ENCODE measurements at regions not wholly inside any gene's neighbourhood (a gene's known extent, or its start where the extent isn't known, plus 50 kb on each side); places are given as distances from the start of the nearest gene placed in this dataset.
"Not testable (repeated sequence)": the region's sequence is repeated elsewhere in the genome, so short reads cannot be mapped to it uniquely, and the experiment has no call there.

- DNase-seq (ENCODE audit: low read depth in 4 of 4, low spot score in 2 of 4): no peak
Measured at GRCh38 chr18:25592804-25593360, 240.9 kb upstream of the ZNF521 start.

- DNase-seq (ENCODE audit: low read depth in 4 of 4, low spot score in 2 of 4): no peak
Measured at GRCh38 chr18:25590456-25590855, 238.5 kb upstream of the ZNF521 start.

- no peak for DNase-seq (ENCODE audit: low read depth in 4 of 4, low spot score in 2 of 4)
Measured at GRCh38 chr18:25587545-25587944, 235.6 kb upstream of the ZNF521 start.

- DNase-seq (ENCODE audit: low read depth in 4 of 4, low spot score in 2 of 4): no peak
Measured at GRCh38 chr18:25568986-25569385, 217.0 kb upstream of the ZNF521 start.

- DNase-seq (ENCODE audit: low read depth in 4 of 4, low spot score in 2 of 4): no peak
Measured at GRCh38 chr18:25563816-25564683, 212.1 kb upstream of the ZNF521 start.

GRCh38 chr18:25563346-25563745 lies 211.4 kb upstream of the ZNF521 start:
- no peak for DNase-seq (ENCODE audit: low read depth in 4 of 4, low spot score in 2 of 4)

- no peak for DNase-seq (ENCODE audit: low read depth in 4 of 4, low spot score in 2 of 4)
Measured at GRCh38 chr18:25561918-25562317, 210.0 kb upstream of the ZNF521 start.

- DNase-seq (ENCODE audit: low read depth in 4 of 4, low spot score in 2 of 4): no peak
Measured at GRCh38 chr18:25560369-25560768, 208.4 kb upstream of the ZNF521 start.

- no peak for DNase-seq (ENCODE audit: low read depth in 4 of 4, low spot score in 2 of 4)
Measured at GRCh38 chr18:25557011-25557410, 205.0 kb upstream of the ZNF521 start.

- no peak for DNase-seq (ENCODE audit: low read depth in 4 of 4, low spot score in 2 of 4)
Measured at GRCh38 chr18:25553631-25554263, 201.8 kb upstream of the ZNF521 start.

- no peak for DNase-seq (ENCODE audit: low read depth in 4 of 4, low spot score in 2 of 4)
Measured at GRCh38 chr18:25544546-25545287, 192.8 kb upstream of the ZNF521 start.

GRCh38 chr18:25538175-25538922 lies 186.4 kb upstream of the ZNF521 start:
- no peak for DNase-seq (ENCODE audit: low read depth in 4 of 4, low spot score in 2 of 4)

GRCh38 chr18:25535495-25535894 lies 183.5 kb upstream of the ZNF521 start:
- no peak for DNase-seq (ENCODE audit: low read depth in 4 of 4, low spot score in 2 of 4)

GRCh38 chr18:25534401-25534800 lies 182.4 kb upstream of the ZNF521 start:
- no peak for DNase-seq (ENCODE audit: low read depth in 4 of 4, low spot score in 2 of 4)

- DNase-seq (ENCODE audit: low read depth in 4 of 4, low spot score in 2 of 4): no peak
Measured at GRCh38 chr18:25533218-25533617, 181.3 kb upstream of the ZNF521 start.

- no peak for DNase-seq (ENCODE audit: low read depth in 4 of 4, low spot score in 2 of 4)
Measured at GRCh38 chr18:25531207-25531606, 179.2 kb upstream of the ZNF521 start.

GRCh38 chr18:25525789-25526188 lies 173.8 kb upstream of the ZNF521 start:
- DNase-seq (ENCODE audit: low read depth in 4 of 4, low spot score in 2 of 4): not testable (repeated sequence)

GRCh38 chr18:25518716-25519053 lies 166.7 kb upstream of the ZNF521 start:
- no peak for DNase-seq (ENCODE audit: low read depth in 4 of 4, low spot score in 2 of 4)

- no peak for DNase-seq (ENCODE audit: low read depth in 4 of 4, low spot score in 2 of 4)
Measured at GRCh38 chr18:25517881-25518715, 166.1 kb upstream of the ZNF521 start.

All from left renal cortex interstitium (tissue), 4 donors.